ENCODE measurements at regions not wholly inside any gene's neighbourhood (a gene's known extent, or its start where the extent isn't known, plus 50 kb on each side); places are given as distances from the start of the nearest gene placed in this dataset.

DNA sequence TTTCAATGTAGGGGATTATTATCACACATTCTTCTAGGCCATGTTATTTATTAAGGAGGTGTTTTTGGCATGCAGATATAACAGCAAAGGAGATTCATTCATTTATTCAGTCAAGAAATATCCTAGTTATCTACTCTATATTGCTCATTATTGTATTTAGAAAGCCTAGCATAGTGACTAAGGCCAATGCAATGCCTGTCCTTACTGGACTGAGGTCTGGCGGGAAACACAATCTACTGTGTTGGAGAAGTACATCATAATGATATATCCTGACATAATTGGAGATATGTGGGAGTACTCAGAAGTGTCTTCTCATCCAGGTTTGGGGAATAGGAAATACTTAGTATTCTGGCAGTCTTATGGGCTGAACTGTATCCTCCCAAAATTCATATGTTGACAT lies 421.5 kb upstream of the USP24 start:
- DNase-seq: no peak

DNA sequence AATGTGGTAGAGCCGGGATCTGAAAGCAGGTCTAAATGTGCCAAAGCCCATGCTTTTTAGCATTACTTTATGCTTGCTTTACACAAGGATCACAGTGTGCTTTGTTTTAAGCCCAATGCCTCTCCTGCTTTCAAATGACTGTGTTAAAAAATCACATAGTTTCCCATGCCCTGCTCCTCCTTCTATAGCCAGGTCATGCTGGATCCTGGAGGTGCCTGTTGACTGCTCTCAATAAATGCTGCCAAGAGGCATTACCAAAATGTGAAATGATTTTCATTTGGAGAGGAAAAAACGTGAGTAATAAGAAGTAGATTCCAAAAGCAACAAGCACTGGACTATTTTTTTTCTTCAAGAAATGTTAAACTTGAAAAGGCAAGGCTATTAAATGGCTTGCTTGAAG lies 420.7 kb upstream of the USP24 start:
- DNase-seq: no peak

DNA sequence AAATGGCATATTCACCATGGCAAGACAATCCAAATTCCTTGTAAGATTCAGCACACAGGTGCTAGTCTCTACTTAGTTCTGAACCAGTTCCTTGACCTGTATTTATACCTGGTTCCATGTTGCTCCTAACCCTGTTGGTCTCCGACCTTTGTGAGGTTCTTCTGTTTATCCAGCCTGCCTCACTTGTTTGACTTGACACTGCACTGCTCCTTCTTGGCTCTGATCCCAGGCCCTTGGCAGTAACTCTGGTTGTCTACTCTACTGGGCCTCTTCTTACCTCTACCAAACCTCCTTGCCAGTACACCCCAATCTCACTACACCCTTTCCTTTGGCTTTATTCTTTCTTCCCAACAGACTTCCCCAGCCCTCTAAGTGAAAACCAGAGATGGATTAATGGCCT lies 419.4 kb upstream of the USP24 start:
- DNase-seq: no peak

- DNase-seq: no peak
Measured at GRCh38 chr1:55632906-55633305, 417.7 kb upstream of the USP24 start.

GRCh38 chr1:55632058-55632457 lies 416.9 kb upstream of the USP24 start:
- DNase-seq: no peak

DNA sequence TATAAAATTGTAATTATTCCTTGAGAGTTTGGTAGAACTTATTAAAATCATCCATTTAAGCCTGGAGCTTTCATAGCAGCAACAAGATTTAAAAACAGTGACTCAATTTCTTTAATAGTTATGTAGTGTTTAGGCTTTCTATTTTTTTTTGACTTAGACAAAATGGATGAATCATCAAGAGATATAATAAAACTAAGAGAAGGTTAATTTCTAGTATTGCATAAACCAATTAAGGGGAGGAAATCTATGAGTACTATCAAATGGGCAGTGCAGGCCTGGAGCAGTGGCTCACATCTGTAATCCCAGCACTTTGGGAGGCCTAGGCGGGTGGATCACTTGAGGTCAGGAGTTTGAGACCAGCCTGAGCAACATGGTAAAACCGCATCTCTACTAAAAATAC lies 416.3 kb upstream of the USP24 start:
- no peak for DNase-seq

GRCh38 chr1:55626326-55626725 lies 411.2 kb upstream of the USP24 start:
- no peak for DNase-seq

DNA sequence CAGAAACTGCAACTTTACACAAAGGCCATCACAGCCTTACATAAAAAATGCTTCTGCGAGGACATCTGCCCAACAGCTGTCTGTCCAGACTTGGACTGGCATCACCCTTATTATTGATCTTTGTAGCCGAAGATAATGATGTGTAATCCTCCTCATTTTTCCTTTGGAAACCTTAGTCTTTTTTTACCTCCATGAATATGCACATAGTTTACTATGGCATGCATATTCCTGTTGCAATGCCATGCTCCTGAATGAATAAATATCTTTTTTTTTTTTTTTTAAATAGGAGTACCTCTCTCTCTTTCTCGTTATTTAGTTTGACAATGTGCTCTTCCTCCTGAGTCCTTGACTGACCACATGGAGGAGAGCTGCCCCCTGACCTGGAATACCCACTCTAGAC lies 409.6 kb upstream of the USP24 start:
- DNase-seq: no peak

DNA sequence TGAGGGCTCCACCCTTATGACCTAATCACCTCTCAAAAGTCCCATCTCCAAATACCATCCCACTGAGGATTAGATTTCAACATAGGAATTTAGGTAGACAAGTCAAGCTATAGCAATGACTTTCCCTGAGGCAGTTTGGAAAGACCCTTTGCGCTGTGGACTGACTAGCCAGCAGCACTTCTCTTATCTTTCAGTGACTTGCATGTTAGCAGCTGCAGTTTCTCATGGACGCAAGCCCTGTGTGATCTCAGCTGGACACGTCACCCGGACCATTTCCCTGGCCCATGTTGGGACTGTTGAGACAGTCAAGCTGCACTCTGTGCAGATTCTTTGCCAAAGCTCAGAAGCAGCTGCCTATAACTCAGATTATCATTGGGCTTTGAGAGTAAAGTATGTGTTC lies 408.1 kb upstream of the USP24 start:
- no peak for DNase-seq

- no peak for DNase-seq
Measured at GRCh38 chr1:55622074-55622473, 406.9 kb upstream of the USP24 start.

DNA sequence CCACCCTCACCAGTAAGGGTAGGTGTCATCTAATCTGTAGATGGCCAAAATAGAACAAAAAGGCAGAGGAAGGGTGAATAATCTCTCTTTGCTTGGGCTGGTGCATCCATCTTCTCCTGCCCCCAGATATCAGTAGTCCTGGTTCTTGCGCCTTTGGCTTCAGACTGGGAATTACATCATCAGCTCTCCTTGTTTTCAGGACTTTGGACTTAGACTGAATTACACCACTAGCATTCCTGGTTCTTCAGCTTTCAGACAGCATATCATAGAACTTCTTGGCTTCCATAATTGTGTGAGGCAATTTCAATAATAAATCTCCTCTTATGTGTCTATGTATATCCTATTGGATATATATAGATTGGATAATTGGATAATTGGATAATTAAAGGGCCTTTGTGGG lies 403.0 kb upstream of the USP24 start:
- DNase-seq: no peak

GRCh38 chr1:55617288-55617982 lies 402.3 kb upstream of the USP24 start:
- no peak for DNase-seq

- DNase-seq: no peak
Measured at GRCh38 chr1:55612988-55613387, 397.8 kb upstream of the USP24 start.

DNA sequence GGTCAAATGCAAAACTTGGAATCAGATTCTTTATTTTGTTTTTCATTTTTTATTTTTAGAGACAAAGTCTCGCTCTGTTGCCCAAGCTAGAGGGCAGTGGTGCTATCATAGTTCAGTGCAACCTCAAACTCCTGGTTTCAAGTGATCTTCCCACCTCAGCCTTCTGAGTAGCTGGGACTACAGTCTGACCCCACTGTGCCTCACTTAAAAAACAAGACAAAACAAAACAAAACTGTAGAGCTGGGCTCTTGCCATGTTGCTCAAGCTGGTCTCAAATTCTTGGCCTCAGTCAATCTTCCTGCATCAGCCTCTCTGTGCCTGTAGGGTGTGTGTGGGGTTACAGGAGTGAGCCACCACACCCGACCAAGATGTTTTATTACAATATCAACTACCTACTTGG lies 396.0 kb upstream of the USP24 start:
- no peak for DNase-seq

GRCh38 chr1:55610203-55610602 lies 395.0 kb upstream of the USP24 start:
- DNase-seq: no peak

- DNase-seq: no peak
Measured at GRCh38 chr1:55609630-55610029, 394.5 kb upstream of the USP24 start.

DNA sequence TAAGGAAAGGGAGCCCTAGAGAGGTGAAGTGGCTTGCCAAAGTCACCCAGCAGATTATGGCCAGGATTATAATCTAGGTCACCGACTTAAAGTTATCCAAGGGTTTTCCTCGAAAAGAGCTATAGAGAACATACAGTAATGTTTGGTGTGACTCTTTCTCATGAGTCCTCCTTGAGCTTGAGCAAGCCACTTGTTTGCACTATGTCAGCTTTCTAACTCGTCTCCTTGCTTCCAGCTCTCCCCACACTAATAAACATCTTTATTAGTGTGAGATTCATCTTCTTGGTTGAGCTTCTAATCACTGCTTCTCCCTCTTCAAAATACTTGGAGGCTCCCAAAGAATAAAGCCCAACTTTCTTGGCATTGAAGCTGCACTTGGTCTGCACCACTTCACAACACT lies 390.0 kb upstream of the USP24 start:
- no peak for DNase-seq

DNA sequence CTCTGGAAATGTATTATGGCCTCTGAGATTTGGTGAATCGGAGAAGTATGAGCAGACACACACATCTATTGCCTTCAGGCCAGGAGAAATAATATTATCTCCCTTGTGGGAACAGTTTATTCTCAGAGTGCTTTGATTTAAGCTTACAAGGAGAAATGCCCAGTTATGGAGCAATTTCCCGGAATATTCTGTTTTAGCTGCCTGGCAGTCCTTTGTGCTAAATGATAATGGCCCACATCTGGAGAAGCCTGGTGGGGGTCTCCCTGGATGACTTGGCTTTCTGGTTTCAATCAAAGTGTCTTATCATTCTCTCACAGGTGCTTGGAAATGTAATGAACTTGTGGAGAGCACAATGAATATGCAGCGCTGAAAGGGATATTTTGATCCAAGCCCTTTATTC lies 389.6 kb upstream of the USP24 start:
- DNase-seq: no peak

GRCh38 chr1:55604179-55604578 lies 389.0 kb upstream of the USP24 start:
- no peak for DNase-seq

- no peak for DNase-seq
Measured at GRCh38 chr1:55600242-55600641, 385.1 kb upstream of the USP24 start.

DNA sequence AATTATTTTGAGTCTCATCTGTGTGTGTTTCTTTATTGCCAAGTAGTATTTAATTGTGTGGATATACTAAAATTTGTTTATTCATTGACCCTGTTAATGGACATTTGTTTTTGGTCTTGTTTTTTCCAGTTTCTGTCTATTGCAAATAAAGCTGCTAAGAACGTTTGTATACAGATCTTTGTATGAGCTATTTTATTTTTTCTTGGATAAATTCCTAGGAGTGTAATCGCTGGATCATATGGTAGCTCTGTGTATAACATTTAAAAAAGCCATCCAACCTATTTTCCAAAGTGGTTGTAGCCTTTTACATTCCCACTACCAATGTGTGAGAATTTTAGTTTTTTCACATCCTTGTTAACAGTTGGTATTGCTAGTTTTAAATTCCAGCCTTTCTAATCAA lies 382.7 kb upstream of the USP24 start:
- DNase-seq: no peak

GRCh38 chr1:55594701-55595100 lies 379.5 kb upstream of the USP24 start:
- no peak for DNase-seq

DNA sequence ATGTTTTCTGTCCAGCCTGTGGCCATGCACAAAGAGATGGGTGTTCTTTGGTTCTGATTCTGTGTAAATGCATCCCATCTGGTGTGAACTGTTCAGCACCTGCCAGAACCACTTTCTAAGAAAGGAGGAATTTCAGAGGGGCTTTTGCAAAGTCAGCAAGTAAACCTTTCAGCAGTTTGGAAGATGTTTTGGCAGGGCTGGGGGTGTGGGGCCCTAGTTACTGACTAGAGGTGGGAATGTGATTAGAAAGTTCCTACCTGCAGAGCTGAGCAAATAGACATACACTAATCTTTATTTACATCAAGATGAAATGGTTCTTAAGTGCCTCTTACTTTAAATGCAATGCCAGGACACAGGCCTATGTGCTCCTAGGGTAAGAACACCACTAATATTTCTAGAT lies 378.1 kb upstream of the USP24 start:
- no peak for DNase-seq

GRCh38 chr1:55592122-55592521 lies 377.0 kb upstream of the USP24 start:
- DNase-seq: no peak

DNA sequence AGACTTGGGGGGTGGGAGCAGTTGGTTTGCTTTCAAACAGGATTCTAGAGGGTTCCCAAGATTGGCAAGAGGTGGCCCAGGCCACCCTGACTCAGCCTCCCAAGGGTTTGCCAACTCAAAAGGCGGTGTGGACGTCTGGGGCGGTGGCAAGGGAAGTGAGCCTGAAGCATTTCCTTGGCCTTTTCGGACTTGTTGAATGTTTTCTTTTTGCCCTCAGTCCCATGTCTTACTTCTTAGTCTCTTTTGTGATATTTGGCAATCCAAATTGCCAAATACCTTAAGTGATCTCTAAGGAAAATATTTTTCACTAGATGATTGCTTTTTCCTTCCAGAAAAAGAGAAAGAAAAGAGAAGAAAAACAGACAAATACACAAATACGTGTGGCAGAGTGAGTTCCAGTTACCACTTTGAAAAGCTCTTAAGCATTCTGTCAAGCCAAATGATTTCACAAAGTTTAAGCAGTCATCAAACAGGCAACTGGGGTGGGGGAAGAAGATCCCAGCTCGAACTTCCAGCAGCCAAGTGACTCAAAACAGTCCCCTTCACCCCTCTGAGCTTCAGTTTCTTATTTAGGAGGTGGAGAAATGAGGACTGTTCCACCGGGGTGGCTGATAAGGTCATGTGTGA lies 374.6 kb upstream of the USP24 start:
- DNase-seq: no peak
